ENCODE measurements at regions not wholly inside any gene's neighbourhood (a gene's known extent, or its start where the extent isn't known, plus 50 kb on each side); places are given as distances from the start of the nearest gene placed in this dataset.

DNA sequence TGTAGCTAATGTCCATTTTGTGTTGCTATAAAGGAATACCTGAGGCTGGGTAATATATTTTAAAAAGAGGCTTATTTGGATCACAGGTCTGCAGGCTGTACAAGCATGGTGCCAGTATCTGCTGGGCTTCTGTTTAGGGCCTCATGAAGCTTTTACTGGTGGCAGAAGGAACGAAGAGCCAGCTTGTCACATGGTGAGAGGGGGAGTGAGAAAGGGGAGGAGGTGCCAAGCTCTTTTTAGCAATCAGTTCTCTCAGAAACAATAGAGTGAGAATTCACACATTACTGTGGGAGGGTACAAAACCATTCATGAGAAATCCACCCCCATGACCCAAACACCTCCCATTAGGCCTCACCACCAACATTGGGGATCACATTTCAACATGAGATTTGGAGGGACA lies 340.9 kb downstream of the RASEF start:
- TF ChIP-seq FOXA3 (CRISPR knock-in tag; conservative IDR thresholded peaks at IDR 0.05 in 1 of 2, IDR thresholded peaks at IDR 0.05 in 1 of 2) = no peak
- TF ChIP-seq PTBP1 (IDR thresholded peaks at IDR 0.05; ENCODE audit: low read depth, low read length) = no peak
- no peak for TF ChIP-seq FOSL1 (tag; conservative IDR thresholded peaks at IDR 0.05)
- no peak for TF ChIP-seq FOXK1 (CRISPR knock-in tag; IDR thresholded peaks at IDR 0.05; ENCODE audit: borderline replicate concordance)
- CTCF ChIA-PET (ENCODE audit: low intra/inter-chr PET ratio) = no interaction called here

DNA sequence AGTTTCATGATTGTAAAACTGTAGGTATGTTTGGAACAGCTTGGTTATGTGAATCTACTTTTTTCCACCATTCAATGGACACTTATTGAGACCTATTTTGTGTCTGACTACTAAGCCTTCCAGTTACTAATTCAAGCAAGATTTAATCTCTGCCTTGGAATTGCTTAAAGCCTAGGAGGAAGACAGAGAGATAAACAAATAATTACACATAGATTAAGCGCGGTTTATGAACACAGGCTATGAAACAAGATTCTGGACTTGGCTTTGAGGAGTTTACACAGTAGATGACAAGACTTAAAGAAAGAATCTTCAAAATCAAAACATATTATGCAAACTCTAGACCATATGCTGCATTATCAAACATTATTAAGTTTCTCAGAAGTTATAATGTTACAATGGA lies 340.4 kb downstream of the RASEF start:
- POLR2A ChIA-PET = no interaction called here
- Histone ChIP-seq H3K27ac (ENCODE audit: extremely low read depth, low read depth, low read length) (no peak overlapping the region), H3K9me3 (replicated peaks; ENCODE audit: control insufficient read depth, insufficient read depth, low read depth, low read length) (no peaks in the 10 kb centered on the region), H2AFZ (ENCODE audit: low read depth, low read length) (no peak overlapping the region), H3K4me2 (ENCODE audit: insufficient read depth, low read length) (no peak overlapping the region), H3K4me3 (no peak overlapping the region), H3K27me3 (ENCODE audit: control insufficient read depth in 2 of 2, insufficient read depth in 2 of 2, low read length in 2 of 2) (no peaks in the 10 kb centered on the region), H3K36me3 (ENCODE audit: control insufficient read depth, insufficient read depth, low read length) (no peaks in the 10 kb centered on the region), H3K9ac (ENCODE audit: insufficient read depth in 1 of 2, low read depth in 2 of 2, low read length in 2 of 2) (no peak overlapping the region), H3K9me1 (ENCODE audit: control insufficient read depth, insufficient read depth, low read length) (no peaks in the 10 kb centered on the region), H3K79me2 (ENCODE audit: control insufficient read depth, insufficient read depth, low read length) (no peaks in the 10 kb centered on the region), H4K20me1 (replicated peaks; ENCODE audit: control insufficient read depth, insufficient read depth, low read length) (no peaks in the 10 kb centered on the region), H3K4me1 (replicated peaks in 1 of 2; ENCODE audit: control insufficient read depth in 2 of 2, insufficient read depth in 2 of 2, low read length in 2 of 2) (no peaks in the 10 kb centered on the region)
- intact Hi-C loops (cut with micrococcal nuclease) (no loop called here), in situ Hi-C loops (cut with MboI) (no loop called here)
- no peak for FAIRE-seq
- DNase-seq (ENCODE audit: extremely low read depth in 1 of 4, low spot score in 3 of 4) = no peak
- CTCF ChIA-PET (ENCODE audit: low intra/inter-chr PET ratio) = no interaction called here
- no peak for ATAC-seq
- TF ChIP-seq ZNF699 (CRISPR knock-in tag; IDR thresholded peaks at IDR 0.05; ENCODE audit: insufficient replicate concordance) (no peak), NFYB (IDR thresholded peaks at IDR 0.05; ENCODE audit: extremely low read depth, insufficient read length) (no peak), SREBF2 (CRISPR knock-in tag; IDR thresholded peaks at IDR 0.05) (no peak), MTA1 (IDR thresholded peaks at IDR 0.05; ENCODE audit: borderline replicate concordance) (no peak)
- TF ChIP-seq, protein P1, sequence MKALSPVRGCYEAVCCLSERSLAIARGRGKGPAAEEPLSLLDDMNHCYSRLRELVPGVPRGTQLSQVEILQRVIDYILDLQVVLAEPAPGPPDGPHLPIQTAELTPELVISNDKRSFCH (CRISPR knock-in tag; IDR thresholded peaks at IDR 0.05) = no peak
- TF ChIP-seq, protein P1 (tag; IDR thresholded peaks at IDR 0.05) = no peak
- WGBS (ENCODE audit: insufficient coverage, low coverage, missing lambda C conversion rate) = 0% methylated on average over 2 of the region's 2 CpGs
- BruUV-seq (replicated peaks) = no TSS peak

More for the DNA sequence above, 340.9 kb downstream of the RASEF start:
- WGBS (ENCODE audit: insufficient coverage, low coverage, missing lambda C conversion rate) = 0% methylated on average over 1 of the region's 1 CpG
- no peaks in the 10 kb centered on the region for H3K27me3 ChIP-seq (ENCODE audit: control insufficient read depth in 2 of 2, insufficient read depth in 2 of 2, low read length in 2 of 2)
- FAIRE-seq (no peak), ATAC-seq (no peak), DNase-seq (ENCODE audit: extremely low read depth in 1 of 4, low spot score in 3 of 4) (no peak)
- H3K4me1 ChIP-seq (replicated peaks in 1 of 2; ENCODE audit: control insufficient read depth in 2 of 2, insufficient read depth in 2 of 2, low read length in 2 of 2) = no peaks in the 10 kb centered on the region
- intact Hi-C loops (cut with micrococcal nuclease) = no loop called here
- no peaks in the 10 kb centered on the region for H4K20me1 ChIP-seq (replicated peaks; ENCODE audit: control insufficient read depth, insufficient read depth, low read length)
- no peak overlapping the region for H3K9ac ChIP-seq (ENCODE audit: insufficient read depth in 1 of 2, low read depth in 2 of 2, low read length in 2 of 2)
- no peak overlapping the region for H3K4me2 ChIP-seq (ENCODE audit: insufficient read depth, low read length)
- no peaks in the 10 kb centered on the region for H3K9me1 ChIP-seq (ENCODE audit: control insufficient read depth, insufficient read depth, low read length)
- H3K9me3 ChIP-seq (replicated peaks; ENCODE audit: control insufficient read depth, insufficient read depth, low read depth, low read length) = no peaks in the 10 kb centered on the region
- no peaks in the 10 kb centered on the region for H3K36me3 ChIP-seq (ENCODE audit: control insufficient read depth, insufficient read depth, low read length)
- no peaks in the 10 kb centered on the region for H3K79me2 ChIP-seq (ENCODE audit: control insufficient read depth, insufficient read depth, low read length)
- POLR2A ChIA-PET = no interaction called here
- in situ Hi-C loops (cut with MboI) = no loop called here
- H2AFZ ChIP-seq (ENCODE audit: low read depth, low read length) = no peak overlapping the region
- no peak overlapping the region for H3K4me3 ChIP-seq
- BruUV-seq (replicated peaks) = no TSS peak
- H3K27ac ChIP-seq (ENCODE audit: extremely low read depth, low read depth, low read length) = no peak overlapping the region

Data from K562 (cell line).